ENCODE measurements at regions not wholly inside any gene's neighbourhood (a gene's known extent, or its start where the extent isn't known, plus 50 kb on each side); places are given as distances from the start of the nearest gene placed in this dataset.

GRCh38 chr2:128368437-128369107 is 49.9 kb upstream of the HS6ST1 start:
- Histone ChIP-seq H3K4me1 (no peaks in the 10 kb centered on the region), H3K36me3 (no peaks in the 10 kb centered on the region), H3K27ac (no peak overlapping the region), H3K9me3 (no peaks in the 10 kb centered on the region), H3K27me3 (no peaks in the 10 kb centered on the region), H3K4me3 (no peak overlapping the region)
- no peak for TF ChIP-seq POLR2A (IDR thresholded peaks at IDR 0.05)
- TF ChIP-seq, protein P1, sequence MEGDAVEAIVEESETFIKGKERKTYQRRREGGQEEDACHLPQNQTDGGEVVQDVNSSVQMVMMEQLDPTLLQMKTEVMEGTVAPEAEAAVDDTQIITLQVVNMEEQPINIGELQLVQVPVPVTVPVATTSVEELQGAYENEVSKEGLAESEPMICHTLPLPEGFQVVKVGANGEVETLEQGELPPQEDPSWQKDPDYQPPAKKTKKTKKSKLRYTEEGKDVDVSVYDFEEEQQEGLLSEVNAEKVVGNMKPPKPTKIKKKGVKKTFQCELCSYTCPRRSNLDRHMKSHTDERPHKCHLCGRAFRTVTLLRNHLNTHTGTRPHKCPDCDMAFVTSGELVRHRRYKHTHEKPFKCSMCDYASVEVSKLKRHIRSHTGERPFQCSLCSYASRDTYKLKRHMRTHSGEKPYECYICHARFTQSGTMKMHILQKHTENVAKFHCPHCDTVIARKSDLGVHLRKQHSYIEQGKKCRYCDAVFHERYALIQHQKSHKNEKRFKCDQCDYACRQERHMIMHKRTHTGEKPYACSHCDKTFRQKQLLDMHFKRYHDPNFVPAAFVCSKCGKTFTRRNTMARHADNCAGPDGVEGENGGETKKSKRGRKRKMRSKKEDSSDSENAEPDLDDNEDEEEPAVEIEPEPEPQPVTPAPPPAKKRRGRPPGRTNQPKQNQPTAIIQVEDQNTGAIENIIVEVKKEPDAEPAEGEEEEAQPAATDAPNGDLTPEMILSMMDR (IDR thresholded peaks at IDR 0.05 in 4 of 5, conservative IDR thresholded peaks at IDR 0.05 in 1 of 5): no peak
- DNase-seq: no peak
- intact Hi-C loops (cut with DNase I; ENCODE audit: low total_unique reads) (no loop called here), in situ Hi-C loops (cut with MboI; ENCODE audit: low sequenced_read_pairs in 4 of 4) (no loop called here)
- no peak for ATAC-seq

DNA sequence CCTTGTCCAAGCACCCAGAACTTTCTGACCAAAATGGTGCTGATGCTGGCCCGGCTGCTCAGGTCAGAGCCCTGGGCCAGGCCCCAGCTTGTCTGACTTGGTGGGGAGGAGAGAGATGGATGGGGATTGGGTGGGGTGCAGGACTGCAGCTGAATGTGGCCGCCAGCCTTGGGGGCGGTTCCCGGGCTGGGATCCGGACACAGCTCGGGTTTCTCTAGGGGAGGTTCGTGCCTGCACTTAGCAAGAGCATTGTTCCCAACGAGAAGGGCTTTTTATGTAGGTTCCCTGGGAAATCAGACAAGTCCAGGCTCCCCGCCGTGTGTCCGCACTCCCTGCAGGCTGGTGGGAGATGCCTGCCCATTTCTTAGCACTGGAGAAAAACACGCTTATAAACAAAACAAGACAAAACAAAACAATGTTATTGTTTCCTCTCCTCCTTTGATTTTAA is 50.5 kb upstream of the HS6ST1 start:
- no peaks in the 10 kb centered on the region for H3K9me3 ChIP-seq
- no peak for TF ChIP-seq POLR2A (IDR thresholded peaks at IDR 0.05)
- TF ChIP-seq, protein P1 (IDR thresholded peaks at IDR 0.05 in 4 of 5, conservative IDR thresholded peaks at IDR 0.05 in 1 of 5): no peak
- no peak overlapping the region for H3K27ac ChIP-seq
- no peak overlapping the region for H3K4me3 ChIP-seq
- in situ Hi-C loops (cut with MboI; ENCODE audit: low sequenced_read_pairs in 4 of 4): no loop called here
- ATAC-seq (no peak), DNase-seq (no peak)
- no peaks in the 10 kb centered on the region for H3K4me1 ChIP-seq
- H3K36me3 ChIP-seq: no peaks in the 10 kb centered on the region
- intact Hi-C loops (cut with DNase I; ENCODE audit: low total_unique reads): no loop called here
- no peaks in the 10 kb centered on the region for H3K27me3 ChIP-seq

- in situ Hi-C loops (cut with MboI; ENCODE audit: low sequenced_read_pairs in 4 of 4) (no loop called here), intact Hi-C loops (cut with DNase I; ENCODE audit: low total_unique reads) (no loop called here)
- Histone ChIP-seq H3K4me3 (no peak overlapping the region), H3K4me1 (no peaks in the 10 kb centered on the region), H3K27me3 (no peaks in the 10 kb centered on the region), H3K36me3 (no peaks in the 10 kb centered on the region), H3K27ac (no peak overlapping the region), H3K9me3 (no peaks in the 10 kb centered on the region)
- ATAC-seq (no peak), DNase-seq (no peak)
- TF ChIP-seq, protein P1 (IDR thresholded peaks at IDR 0.05 in 4 of 5, conservative IDR thresholded peaks at IDR 0.05 in 1 of 5): no peak
- TF ChIP-seq POLR2A (IDR thresholded peaks at IDR 0.05): no peak
Observed at GRCh38 chr2:128369602-128370467, 51.2 kb upstream of the HS6ST1 start.

DNA sequence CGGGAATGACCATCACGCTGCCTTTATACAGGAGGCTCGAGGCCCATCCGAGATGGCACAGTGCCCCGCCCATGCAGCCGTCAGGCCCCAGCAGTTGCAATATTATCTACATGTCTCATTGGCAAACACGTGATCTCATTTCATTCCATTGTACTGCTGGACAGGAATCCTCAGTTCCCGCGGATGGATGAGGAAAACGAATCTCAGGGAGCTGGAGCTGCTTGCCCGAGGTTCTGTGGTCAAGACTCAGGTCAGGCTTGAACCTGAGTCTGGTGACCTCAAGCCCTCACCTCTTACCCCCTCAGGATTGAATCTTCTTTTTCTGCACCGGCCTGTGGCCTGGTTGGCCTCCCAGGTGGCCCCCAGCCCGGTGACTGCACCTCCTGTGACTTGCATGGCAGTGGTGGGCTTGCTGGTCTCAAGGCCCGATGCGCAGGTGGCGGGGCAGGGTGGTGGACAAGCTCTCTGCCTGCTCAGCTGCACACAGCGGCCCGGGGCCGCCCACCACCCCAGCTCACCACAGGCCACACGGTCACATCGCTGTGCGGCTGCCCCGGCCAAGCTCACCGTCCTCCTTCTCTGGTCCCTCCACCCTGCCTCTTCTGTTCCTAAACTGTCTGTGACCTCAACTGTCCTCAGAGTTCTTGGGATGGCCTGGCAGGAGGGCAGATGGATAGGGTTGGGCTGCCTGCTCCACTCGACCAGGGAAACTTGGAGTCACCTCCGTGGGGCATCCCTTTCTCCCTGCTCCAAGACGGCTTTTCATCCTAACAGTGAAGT is 52.0 kb upstream of the HS6ST1 start:
- intact Hi-C loops (cut with DNase I; ENCODE audit: low total_unique reads): no loop called here
- ATAC-seq: no peak

More for the DNA sequence above, 52.0 kb upstream of the HS6ST1 start:
- no peaks in the 10 kb centered on the region for H3K4me1 ChIP-seq
- in situ Hi-C loops (cut with MboI; ENCODE audit: low sequenced_read_pairs in 4 of 4): no loop called here
- H3K27me3 ChIP-seq: no peaks in the 10 kb centered on the region
- DNase-seq: no peak
- TF ChIP-seq, protein P1 (IDR thresholded peaks at IDR 0.05 in 4 of 5, conservative IDR thresholded peaks at IDR 0.05 in 1 of 5): no peak
- no peak for TF ChIP-seq POLR2A (IDR thresholded peaks at IDR 0.05)
- H3K4me3 ChIP-seq: no peak overlapping the region
- no peaks in the 10 kb centered on the region for H3K9me3 ChIP-seq
- H3K27ac ChIP-seq: no peak overlapping the region
- no peaks in the 10 kb centered on the region for H3K36me3 ChIP-seq
